GM18870 (cell line): ENCODE measurements at regions not wholly inside any gene's neighbourhood (a gene's known extent, or its start where the extent isn't known, plus 50 kb on each side); places are given as distances from the start of the nearest gene placed in this dataset.
"Not testable (repeated sequence)": the region's sequence is repeated elsewhere in the genome, so short reads cannot be mapped to it uniquely, and the experiment has no call there.

Experiments
- ATAC-seq: cut with Tn5 transposase; IDR thresholded peaks from one replicate; pipeline ENCODE4 v1.9.1; 2021; ENCODE audit warnings: moderate library complexity; ENCODE audit not compliant: unreplicated experiment

GRCh38 chr7:115227473-115228235 is 305.8 kb downstream of the MDFIC start:
- no peak for ATAC-seq

DNA sequence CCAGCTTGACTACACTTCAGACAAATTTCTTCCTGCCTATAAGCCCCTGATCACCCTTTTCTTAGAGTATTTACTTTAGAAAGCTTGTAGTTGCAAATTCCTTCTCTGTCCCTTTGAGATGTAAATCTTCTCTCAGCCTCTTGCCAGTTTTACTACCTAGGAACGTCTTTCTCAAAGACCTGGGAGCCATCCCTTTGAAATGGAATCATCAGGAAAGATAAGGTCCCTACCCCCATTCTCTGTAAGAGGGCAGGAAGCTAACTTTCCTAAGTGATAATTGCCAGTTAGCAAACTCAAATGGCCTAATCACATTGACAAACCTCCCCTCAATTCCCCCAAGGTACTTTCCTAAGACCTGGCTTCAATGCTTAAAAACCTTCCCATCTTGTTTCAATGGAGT is 304.5 kb downstream of the MDFIC start:
- ATAC-seq = no peak

DNA sequence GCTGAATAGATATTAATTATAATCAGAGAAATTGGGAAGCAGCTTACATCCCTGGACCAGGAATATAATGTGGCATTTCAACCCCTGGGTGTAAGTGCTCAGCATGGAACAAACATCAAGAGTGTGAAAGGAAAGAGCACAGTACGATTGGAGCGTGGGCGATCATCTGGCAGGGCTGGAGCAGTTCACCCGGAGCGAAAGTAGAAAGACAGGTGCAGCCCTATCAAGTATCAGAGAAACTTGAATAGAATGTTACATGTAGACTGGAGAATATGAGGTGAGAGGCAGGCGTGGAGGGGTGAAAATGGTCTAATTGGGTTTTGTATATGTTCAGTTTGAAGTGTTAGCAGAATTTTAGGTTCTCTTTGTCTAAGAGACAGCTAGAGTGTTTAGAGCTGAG is 303.0 kb downstream of the MDFIC start:
- no peak for ATAC-seq

- no peak for ATAC-seq
Measured at GRCh38 chr7:115223959-115224358, 302.1 kb downstream of the MDFIC start.

- no peak for ATAC-seq
Measured at GRCh38 chr7:115221456-115221855, 299.6 kb downstream of the MDFIC start.

GRCh38 chr7:115218076-115218475 is 296.2 kb downstream of the MDFIC start:
- no peak for ATAC-seq

- peak; percentile 58 for ATAC-seq
Measured at GRCh38 chr7:115217373-115217772, 295.5 kb downstream of the MDFIC start.

DNA sequence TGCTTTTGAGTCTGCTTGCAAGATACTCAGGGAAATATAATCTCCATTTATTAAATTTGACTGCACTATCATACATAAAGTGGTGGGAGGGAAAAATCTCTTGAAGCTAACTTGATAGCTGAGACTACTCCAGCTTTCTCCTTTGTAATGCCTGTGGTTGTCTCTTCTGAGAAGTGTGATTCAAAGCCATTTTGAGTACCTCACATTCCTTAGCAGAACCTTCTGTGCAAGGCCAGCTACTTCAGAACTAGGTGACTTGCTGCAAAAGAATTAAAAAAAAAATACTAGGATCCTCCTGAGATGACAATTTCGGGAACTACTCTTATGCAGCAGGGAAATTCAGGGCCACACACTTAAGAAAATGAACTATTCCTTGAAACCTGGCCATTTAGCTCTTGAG is 294.8 kb downstream of the MDFIC start:
- no peak for ATAC-seq

- ATAC-seq = no peak
Measured at GRCh38 chr7:115211171-115211570, 289.3 kb downstream of the MDFIC start.

DNA sequence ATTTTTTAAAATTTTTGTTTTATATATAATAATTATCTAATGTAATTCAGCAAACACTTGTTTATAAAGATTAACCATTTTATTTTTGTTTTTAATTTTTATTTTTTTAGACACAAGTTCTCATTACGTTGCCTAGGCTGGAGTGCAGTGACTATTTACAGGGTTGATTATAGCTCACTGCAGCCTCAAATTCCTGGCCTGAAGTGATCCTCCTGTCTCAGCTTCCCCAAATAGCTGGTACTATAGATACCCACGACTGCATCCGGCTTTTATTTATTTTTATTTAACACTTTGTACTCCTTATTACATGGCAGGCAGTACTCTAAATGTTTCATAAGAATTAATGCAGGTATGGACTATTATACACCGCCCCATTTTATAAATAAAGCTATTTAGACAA is 288.7 kb downstream of the MDFIC start:
- no peak for ATAC-seq

- no peak for ATAC-seq
Measured at GRCh38 chr7:115208710-115209560, 287.0 kb downstream of the MDFIC start.

- not testable (repeated sequence) for ATAC-seq
Measured at GRCh38 chr7:115206374-115206773, 284.5 kb downstream of the MDFIC start.

- no peak for ATAC-seq
Measured at GRCh38 chr7:115198143-115198542, 276.2 kb downstream of the MDFIC start.

- no peak for ATAC-seq
Measured at GRCh38 chr7:115195208-115195607, 273.3 kb downstream of the MDFIC start.

GRCh38 chr7:115191526-115191925 is 269.6 kb downstream of the MDFIC start:
- no peak for ATAC-seq

DNA sequence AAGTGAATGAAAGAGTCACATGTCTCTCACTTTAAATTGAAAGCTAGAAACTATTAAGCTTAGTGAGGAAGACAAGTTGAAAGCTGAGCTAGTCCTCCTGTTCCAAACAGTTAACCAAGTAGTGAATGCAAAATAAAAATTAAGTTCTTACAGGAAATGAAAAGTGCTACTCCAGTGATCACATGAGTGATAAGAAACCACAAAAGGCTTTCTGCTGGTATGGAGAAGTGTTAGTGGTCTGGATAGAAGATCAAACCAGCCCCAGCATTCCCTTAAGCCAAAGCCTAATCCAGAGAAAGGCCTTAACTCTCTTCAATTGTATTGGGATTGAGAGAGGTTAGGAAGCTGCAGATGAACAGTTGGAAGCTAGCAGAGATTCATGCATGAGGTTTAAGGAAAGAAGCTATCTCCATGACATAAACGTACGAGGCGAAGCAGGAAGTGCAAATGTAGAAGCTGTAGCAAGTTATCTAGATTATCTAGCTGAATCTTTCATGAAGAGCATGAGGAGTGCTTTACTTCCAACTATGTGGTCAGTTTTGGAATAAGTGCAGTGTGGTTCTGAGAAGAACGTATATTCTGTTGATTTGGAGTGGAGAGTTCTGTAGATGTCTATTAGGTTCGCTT is 261.6 kb downstream of the MDFIC start:
- ATAC-seq = no peak

- no peak for ATAC-seq
Measured at GRCh38 chr7:115178835-115179234, 256.9 kb downstream of the MDFIC start.

GRCh38 chr7:115177823-115178222 is 255.9 kb downstream of the MDFIC start:
- no peak for ATAC-seq

GRCh38 chr7:115177103-115177502 is 255.2 kb downstream of the MDFIC start:
- ATAC-seq = no peak

DNA sequence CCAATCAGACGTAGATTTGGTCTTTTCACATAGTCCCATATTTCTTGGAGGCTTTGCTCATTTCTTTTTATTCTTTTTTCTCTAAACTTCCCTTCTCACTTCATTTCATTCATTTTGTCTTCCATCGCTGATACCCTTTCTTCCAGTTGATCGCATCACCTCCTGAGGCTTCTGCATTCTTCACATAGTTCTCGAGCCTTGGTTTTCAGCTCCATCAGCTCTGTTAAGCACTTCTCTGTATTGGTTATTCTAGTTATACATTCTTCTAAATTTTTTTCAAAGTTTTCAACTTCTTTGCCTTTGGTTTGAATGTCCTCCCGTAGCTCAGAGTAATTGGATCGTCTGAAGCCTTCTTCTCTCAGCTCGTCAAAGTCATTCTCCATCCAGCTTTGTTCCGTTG is 250.5 kb downstream of the MDFIC start:
- not testable (repeated sequence) for ATAC-seq

GRCh38 chr7:115153769-115154477 is 232.0 kb downstream of the MDFIC start:
- ATAC-seq = peak; percentile 59
